Keratinocyte (primary cell): ENCODE measurements at regions not wholly inside any gene's neighbourhood (a gene's known extent, or its start where the extent isn't known, plus 50 kb on each side); places are given as distances from the start of the nearest gene placed in this dataset.

Experiments used
- DNase-seq: peaks from one replicate; pipeline ENCODE4 v3.0.0-alpha.2; 2011; ENCODE audit warnings: low read depth, missing footprints, low spot score
- FAIRE-seq: peaks from 2 replicates; lab custom pipeline; 2011; peaks lifted over from hg19 to GRCh38; lab: Jason Lieb, UNC
- H2AFZ ChIP-seq: 2 replicates; pipeline ENCODE4 v1.6.0; 2012; ENCODE audit warnings: low read length, control low read depth, inconsistent platforms; ENCODE audit not compliant: control insufficient read depth
- H3K27ac ChIP-seq: 2 replicates; pipeline ENCODE4 v1.5.1; 2011; ENCODE audit warnings: low read length; ENCODE audit not compliant: control insufficient read depth, insufficient read depth
- H3K27me3 ChIP-seq: 3 replicates; pipeline ENCODE4 v1.6.0; 2011; ENCODE audit warnings: low read length; ENCODE audit not compliant: control insufficient read depth, insufficient read depth; ENCODE audit errors: extremely low read depth
- H3K36me3 ChIP-seq, 2 experiments: 2 replicates in 1 of 2; 3 replicates in 1 of 2; pipeline ENCODE4 v1.5.1; 2011; ENCODE audit warnings: low read length in 2 of 2, mild to moderate bottlenecking in 1 of 2; ENCODE audit not compliant: control insufficient read depth in 2 of 2, insufficient read depth in 2 of 2; ENCODE audit errors: extremely low read depth in 1 of 2
- H3K4me1 ChIP-seq: 3 replicates; pipeline ENCODE4 v1.5.1; 2011; ENCODE audit warnings: low read length; ENCODE audit not compliant: control insufficient read depth, insufficient read depth; ENCODE audit errors: extremely low read depth
- H3K4me2 ChIP-seq: 3 replicates; pipeline ENCODE4 v1.6.0; 2011; ENCODE audit warnings: low read depth, low read length; ENCODE audit not compliant: control insufficient read depth, insufficient read depth; ENCODE audit errors: extremely low read depth
- H3K4me3 ChIP-seq, 3 experiments: fragments of 200-600 bp in 1 of 3; sonication (generic) in 1 of 3; 2 replicates in 2 of 3; 3 replicates in 1 of 3; pipeline ENCODE4 v1.5.1; 2011 to 2016; ENCODE audit warnings: low read length in 3 of 3, mild to moderate bottlenecking in 3 of 3, control low read depth in 2 of 3, inconsistent platforms in 1 of 3, low read depth in 1 of 3, mixed read lengths in 1 of 3, mixed run types in 1 of 3, moderate library complexity in 1 of 3; ENCODE audit not compliant: control insufficient read depth in 2 of 3, insufficient read depth in 2 of 3; ENCODE audit errors: extremely low read depth in 1 of 3
- H3K79me2 ChIP-seq: 2 replicates; pipeline ENCODE4 v1.6.0; 2012; ENCODE audit warnings: low read length; ENCODE audit not compliant: control insufficient read depth, insufficient read depth
- H3K9ac ChIP-seq: 3 replicates; pipeline ENCODE4 v1.6.0; 2011; ENCODE audit warnings: low read length; ENCODE audit not compliant: control insufficient read depth, insufficient read depth; ENCODE audit errors: extremely low read depth
- H3K9me1 ChIP-seq: 3 replicates; pipeline ENCODE4 v1.6.0; 2011; ENCODE audit warnings: low read length; ENCODE audit not compliant: control insufficient read depth, insufficient read depth; ENCODE audit errors: extremely low read depth
- H3K9me3 ChIP-seq: 2 replicates; pipeline ENCODE4 v1.5.1; 2012; ENCODE audit warnings: low read depth, low read length; ENCODE audit not compliant: control insufficient read depth
- H4K20me1 ChIP-seq: 3 replicates; pipeline ENCODE4 v1.6.0; 2011; ENCODE audit warnings: low read length; ENCODE audit not compliant: control insufficient read depth, insufficient read depth; ENCODE audit errors: extremely low read depth
- EZH2 ChIP-seq: IDR thresholded peaks from one replicate; pipeline ENCODE4 v1.6.1; 2012; ENCODE audit warnings: inconsistent platforms, mild to moderate bottlenecking, low read length, moderate library complexity
- dilution Hi-C: fragments of 300-500 bp; cut with MboI; formaldehyde crosslinking; loops from one replicate; pipeline ENCODE4 v1.7.0; 2020; ENCODE audit warnings: low sequenced_read_pairs; ENCODE audit not compliant: extremely low pct_ligation_motif_present
- TF ChIP-seq, protein P1 (sequence below), 3 experiments: IDR thresholded peaks in 1 of 3; conservative IDR thresholded peaks in 1 of 3; optimal IDR thresholded peaks in 1 of 3; 2 replicates in 2 of 3; 3 replicates in 1 of 3; pipeline versions ENCODE3 to v1.5.1; 2011; ENCODE audit warnings: low read length in 3 of 3, mild to moderate bottlenecking in 3 of 3, moderate library complexity in 2 of 3, control low read depth in 1 of 3, inconsistent platforms in 1 of 3; ENCODE audit not compliant: insufficient read depth in 2 of 3; ENCODE audit errors: extremely low read depth in 1 of 3

DNA sequence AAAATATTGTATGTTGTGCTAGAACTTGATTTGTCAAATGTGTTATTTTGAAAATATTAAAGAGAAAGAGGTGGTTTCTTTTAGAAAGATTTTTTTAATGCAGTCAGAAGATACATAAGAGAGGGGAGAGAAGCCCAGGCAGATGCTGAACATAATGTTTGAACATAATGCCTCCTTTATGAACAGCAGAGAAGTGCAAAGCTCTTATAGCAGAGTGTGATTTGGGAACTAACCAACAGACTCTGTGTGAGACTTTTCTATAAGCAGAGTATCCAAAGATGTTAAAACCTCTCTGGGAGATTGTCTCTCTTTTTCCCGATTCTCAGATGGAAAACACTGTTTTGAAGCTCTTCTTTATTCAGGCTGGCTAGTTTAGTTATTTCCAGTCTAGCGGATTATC lies 1274.1 kb upstream of the SPRY2 start:
- Histone ChIP-seq H4K20me1 (no peaks in the 10 kb centered on the region), H3K79me2 (no peaks in the 10 kb centered on the region), H3K4me1 (no peaks in the 10 kb centered on the region), H3K4me2 (no peak overlapping the region), H3K36me3 (no peaks in the 10 kb centered on the region), H3K27me3 (no peaks in the 10 kb centered on the region), H3K4me3 (no peak overlapping the region), H3K9me3 (no peaks in the 10 kb centered on the region), H3K27ac (no peak overlapping the region), H3K9me1 (no peaks in the 10 kb centered on the region), H3K9ac (no peak overlapping the region), H2AFZ (no peak overlapping the region)
- dilution Hi-C loops: no loop called here
- DNase-seq (no peak), FAIRE-seq (no peak)
- TF ChIP-seq EZH2: no peak
- TF ChIP-seq, protein P1, sequence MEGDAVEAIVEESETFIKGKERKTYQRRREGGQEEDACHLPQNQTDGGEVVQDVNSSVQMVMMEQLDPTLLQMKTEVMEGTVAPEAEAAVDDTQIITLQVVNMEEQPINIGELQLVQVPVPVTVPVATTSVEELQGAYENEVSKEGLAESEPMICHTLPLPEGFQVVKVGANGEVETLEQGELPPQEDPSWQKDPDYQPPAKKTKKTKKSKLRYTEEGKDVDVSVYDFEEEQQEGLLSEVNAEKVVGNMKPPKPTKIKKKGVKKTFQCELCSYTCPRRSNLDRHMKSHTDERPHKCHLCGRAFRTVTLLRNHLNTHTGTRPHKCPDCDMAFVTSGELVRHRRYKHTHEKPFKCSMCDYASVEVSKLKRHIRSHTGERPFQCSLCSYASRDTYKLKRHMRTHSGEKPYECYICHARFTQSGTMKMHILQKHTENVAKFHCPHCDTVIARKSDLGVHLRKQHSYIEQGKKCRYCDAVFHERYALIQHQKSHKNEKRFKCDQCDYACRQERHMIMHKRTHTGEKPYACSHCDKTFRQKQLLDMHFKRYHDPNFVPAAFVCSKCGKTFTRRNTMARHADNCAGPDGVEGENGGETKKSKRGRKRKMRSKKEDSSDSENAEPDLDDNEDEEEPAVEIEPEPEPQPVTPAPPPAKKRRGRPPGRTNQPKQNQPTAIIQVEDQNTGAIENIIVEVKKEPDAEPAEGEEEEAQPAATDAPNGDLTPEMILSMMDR (optimal IDR thresholded peaks at IDR 0.05 in 1 of 3, IDR thresholded peaks at IDR 0.05 in 1 of 3, conservative IDR thresholded peaks at IDR 0.05 in 1 of 3; ENCODE audit: extremely low read depth in 1 of 3, insufficient read depth in 2 of 3, low read length in 3 of 3): no peak

DNA sequence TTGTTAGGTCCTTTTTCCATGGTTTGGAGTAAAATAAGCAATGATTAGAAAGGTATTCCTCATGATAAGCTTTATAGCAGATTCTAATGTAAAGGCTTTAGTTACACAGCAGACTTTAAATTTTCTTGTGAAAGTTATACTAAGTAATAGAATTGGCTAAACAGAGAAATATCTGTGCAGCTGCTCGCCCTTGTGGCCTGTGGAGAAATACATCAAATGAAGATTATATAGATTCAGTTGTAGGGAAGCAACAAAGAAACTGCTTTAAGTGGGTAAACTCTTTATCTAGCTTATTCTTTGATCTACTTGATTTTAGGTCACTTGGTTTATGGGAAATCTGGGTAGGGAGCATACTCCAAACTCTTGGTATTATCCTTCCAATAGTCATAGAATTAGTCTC lies 1269.7 kb upstream of the SPRY2 start:
- no peaks in the 10 kb centered on the region for H3K79me2 ChIP-seq
- no peaks in the 10 kb centered on the region for H3K36me3 ChIP-seq
- H3K27ac ChIP-seq: no peak overlapping the region
- no peaks in the 10 kb centered on the region for H3K27me3 ChIP-seq
- H3K4me3 ChIP-seq: no peak overlapping the region
- no peak overlapping the region for H3K4me2 ChIP-seq
- H4K20me1 ChIP-seq: no peaks in the 10 kb centered on the region
- dilution Hi-C loops: no loop called here
- no peaks in the 10 kb centered on the region for H3K9me1 ChIP-seq
- H3K9ac ChIP-seq: no peak overlapping the region
- H3K9me3 ChIP-seq: no peaks in the 10 kb centered on the region
- no peak overlapping the region for H2AFZ ChIP-seq
- no peak for FAIRE-seq
- no peak for DNase-seq
- TF ChIP-seq, protein P1 (optimal IDR thresholded peaks at IDR 0.05 in 1 of 3, IDR thresholded peaks at IDR 0.05 in 1 of 3, conservative IDR thresholded peaks at IDR 0.05 in 1 of 3; ENCODE audit: extremely low read depth in 1 of 3, insufficient read depth in 2 of 3, low read length in 3 of 3): no peak
- TF ChIP-seq EZH2: no peak
- no peaks in the 10 kb centered on the region for H3K4me1 ChIP-seq
